GM18873 (cell line): ENCODE measurements at regions not wholly inside any gene's neighbourhood (a gene's known extent, or its start where the extent isn't known, plus 50 kb on each side); places are given as distances from the start of the nearest gene placed in this dataset.

Source experiments
- ATAC-seq: cut with Tn5 transposase; IDR thresholded peaks from one replicate; pipeline ENCODE4 v1.9.1; 2021; ENCODE audit warnings: mild to moderate bottlenecking, moderate library complexity, moderate number of reproducible peaks; ENCODE audit not compliant: unreplicated experiment, low FRiP score

DNA sequence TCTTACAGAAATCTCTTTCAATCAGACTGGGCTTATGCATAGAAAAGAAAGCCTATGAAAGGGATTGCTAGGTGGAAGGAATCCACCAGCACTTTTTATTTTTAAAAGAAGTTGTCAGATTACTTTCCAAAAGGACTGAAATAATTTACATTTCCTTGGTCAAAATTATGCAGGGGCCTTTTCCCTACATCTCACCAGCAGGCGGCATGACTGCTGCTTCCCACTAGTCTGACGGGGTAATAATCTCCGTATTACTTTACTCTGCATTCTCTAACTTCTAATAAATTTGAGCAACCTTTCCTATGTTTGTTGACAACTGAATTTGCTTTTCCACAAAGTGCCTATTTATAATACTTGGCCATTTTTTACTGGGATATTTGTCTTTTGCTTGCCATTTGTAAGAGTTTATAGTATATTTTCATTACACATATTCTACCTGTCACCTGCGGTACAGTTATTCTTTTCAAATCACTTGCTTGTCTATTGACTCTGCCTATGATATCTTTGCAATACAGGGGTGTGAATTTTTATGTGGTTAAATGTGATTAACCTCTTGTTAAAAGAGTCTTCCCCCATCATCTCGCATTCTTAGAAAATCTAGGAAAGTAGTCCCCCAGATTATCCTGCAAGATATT lies 51.9 kb upstream of the USP47 start:
- no peak for ATAC-seq

GRCh38 chr11:11788063-11788710 lies 53.6 kb upstream of the USP47 start:
- ATAC-seq: no peak

- ATAC-seq: peak; percentile 53
These were observed 54.3 kb upstream of the USP47 start for GRCh38 chr11:11787305-11788062.

- ATAC-seq: no peak
These were observed 55.0 kb upstream of the USP47 start for GRCh38 chr11:11786771-11787170.

DNA sequence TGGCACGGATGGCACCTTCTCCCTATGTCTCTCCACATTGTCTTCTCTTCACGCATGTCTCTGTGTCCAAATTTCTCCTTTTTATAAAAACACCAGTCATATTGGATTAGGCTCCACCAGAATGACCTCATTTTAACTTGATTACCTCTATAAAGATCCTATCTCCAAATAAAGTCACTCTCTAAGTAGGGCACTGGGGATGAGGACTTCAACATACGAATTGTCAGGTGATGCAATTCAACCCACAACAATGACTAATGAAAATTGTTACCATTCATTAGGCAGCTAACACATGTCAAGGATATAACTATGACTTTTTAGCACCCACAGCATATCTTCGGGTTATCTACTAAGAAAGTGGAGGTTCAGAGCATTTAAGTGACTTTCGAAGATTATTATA lies 55.5 kb upstream of the USP47 start:
- ATAC-seq: no peak

GRCh38 chr11:11782532-11783110 lies 59.2 kb upstream of the USP47 start:
- no peak for ATAC-seq

GRCh38 chr11:11780858-11781257 lies 60.9 kb upstream of the USP47 start:
- no peak for ATAC-seq

- no peak for ATAC-seq
These were observed 61.8 kb upstream of the USP47 start for GRCh38 chr11:11779975-11780374.

GRCh38 chr11:11777897-11778296 lies 63.9 kb upstream of the USP47 start:
- ATAC-seq: no peak

DNA sequence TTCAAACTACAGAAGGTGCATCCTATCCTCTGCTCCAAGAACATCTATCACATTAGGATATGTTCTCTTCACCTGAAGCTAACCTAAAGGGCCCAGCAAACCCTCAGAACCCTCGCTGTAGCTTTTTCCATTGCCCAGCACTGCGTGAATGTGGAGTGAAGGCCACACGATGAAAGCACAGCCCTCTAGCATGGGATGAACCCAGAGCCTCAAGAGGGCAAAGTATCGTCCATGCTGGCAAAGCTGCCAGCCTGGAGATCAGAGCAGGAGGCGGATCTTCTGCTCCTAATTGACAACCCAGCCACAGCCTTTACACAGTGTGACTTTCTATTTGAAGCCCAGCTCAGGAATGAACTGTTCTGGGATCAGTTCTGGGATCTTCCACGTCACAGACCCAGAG lies 65.1 kb upstream of the USP47 start:
- ATAC-seq: no peak

DNA sequence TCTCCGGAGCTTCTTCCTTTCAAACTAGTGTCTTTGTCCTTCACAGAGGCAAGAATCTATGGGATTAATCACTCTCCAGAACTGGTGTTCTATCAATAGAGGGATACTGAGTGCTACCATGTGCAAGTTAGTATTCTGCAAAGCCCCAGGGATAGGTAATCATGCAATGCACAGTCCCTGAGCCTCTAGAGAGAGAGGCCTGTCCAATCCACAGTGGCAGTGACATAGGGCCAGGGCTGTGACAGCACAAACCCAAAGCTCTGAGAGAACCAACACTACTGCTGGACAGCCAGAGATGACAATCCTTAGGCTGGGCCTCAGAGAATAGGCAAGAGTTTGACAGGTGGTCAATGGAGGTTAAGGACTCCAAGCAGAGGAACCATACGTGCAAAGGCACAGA lies 66.8 kb upstream of the USP47 start:
- ATAC-seq: no peak

- no peak for ATAC-seq
These were observed 68.8 kb upstream of the USP47 start for GRCh38 chr11:11772865-11773515.

- ATAC-seq: no peak
These were observed 70.8 kb upstream of the USP47 start for GRCh38 chr11:11770921-11771486.

GRCh38 chr11:11770296-11770695 lies 71.5 kb upstream of the USP47 start:
- ATAC-seq: no peak

DNA sequence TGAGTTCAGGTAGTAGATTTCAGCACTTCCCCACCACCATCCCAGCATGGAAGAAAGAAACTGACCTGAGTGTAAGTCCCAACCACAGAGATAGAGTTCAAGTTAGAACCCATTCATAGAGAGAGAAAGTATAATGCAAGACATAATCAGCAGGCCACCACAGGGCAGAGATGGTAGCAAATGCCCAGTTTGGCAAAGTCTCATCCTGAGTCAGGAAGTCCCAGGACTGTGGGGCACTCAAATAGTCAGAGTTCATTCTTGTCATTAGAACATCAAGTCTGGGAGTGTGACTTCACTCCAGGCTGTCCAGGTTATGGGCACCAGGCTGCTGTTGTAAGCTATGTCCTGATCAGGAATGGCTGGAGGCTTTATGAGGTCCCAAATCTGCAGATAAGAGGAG lies 72.0 kb upstream of the USP47 start:
- ATAC-seq: no peak

DNA sequence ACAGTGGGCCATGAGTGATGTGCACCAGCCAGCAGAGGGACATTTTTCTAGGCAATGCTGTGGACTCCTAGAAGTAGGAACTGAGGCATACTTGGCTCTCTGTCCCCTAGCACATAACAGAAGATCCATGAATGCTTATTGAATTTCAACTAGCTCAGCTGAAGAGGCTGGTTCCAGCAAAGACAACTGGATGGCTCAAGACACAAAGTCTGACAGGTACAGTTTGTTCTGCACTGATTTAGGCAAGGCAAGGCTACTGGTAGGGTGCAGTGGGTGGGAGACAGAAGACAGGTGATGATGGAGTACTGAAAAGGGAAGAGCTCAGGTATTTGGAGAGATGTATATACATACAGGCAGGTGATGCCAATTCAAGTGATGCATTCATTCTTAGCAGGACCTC lies 72.4 kb upstream of the USP47 start:
- ATAC-seq: no peak

DNA sequence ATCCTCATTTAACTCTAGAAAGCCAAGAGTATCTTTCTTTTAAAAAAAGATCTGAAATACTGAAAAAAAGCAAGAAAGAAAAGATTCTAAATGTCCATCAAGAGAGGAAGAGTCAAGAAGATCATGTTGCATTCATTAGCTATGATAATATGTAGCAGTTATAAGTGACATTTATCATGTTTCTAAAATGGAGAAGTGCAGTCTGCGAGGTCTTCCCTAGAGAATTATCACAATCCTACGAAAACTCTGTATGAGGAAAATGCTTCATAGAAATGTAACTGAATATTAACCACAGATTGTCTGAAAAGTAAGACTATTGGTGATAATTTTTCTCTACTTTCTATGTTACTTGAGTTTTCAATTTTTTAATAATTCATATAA lies 77.4 kb upstream of the USP47 start:
- no peak for ATAC-seq

DNA sequence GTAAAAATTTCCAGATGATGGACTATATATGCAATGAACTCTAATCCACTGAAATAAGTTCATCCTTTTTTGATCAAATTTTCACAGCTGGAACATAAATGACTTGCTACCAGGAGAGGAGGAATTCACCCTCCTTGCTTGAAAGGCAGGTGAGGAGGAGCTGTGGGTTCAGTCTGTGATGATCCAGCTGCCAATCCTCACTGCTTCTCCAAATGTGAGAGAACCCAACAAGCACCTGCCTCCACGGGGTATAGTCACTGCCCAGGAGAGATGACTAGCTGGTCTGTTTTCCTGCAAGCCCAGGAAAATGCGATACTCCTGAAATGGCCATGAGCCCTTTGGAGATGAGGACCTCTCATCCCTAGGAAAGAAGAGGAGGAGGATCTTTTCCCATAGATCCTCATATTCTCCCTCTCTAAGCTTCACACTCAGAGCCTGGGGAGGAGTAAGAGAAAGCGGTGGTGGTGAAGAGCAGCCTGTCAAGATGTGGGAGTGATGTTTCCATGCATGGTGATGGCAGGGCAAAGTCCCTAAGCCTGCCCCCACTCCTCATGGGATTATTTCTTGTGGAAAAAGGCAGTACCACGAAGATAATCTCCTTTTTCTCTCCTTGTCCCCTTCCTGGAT lies 77.9 kb upstream of the USP47 start:
- no peak for ATAC-seq

- ATAC-seq: no peak
These were observed 80.9 kb upstream of the USP47 start for GRCh38 chr11:11760838-11761237.

GRCh38 chr11:11758603-11759196 lies 83.1 kb upstream of the USP47 start:
- ATAC-seq: no peak
